Stomach smooth muscle (tissue), 2 donors: ENCODE measurements at regions not wholly inside any gene's neighbourhood (a gene's known extent, or its start where the extent isn't known, plus 50 kb on each side); places are given as distances from the start of the nearest gene placed in this dataset.

Experiments used
- H3K27ac ChIP-seq: one replicate; pipeline ENCODE4 v1.7.0; 2013; ENCODE audit warnings: mild to moderate bottlenecking, low read length, inconsistent platforms
- H3K27me3 ChIP-seq, 2 donors: one replicate each; pipeline ENCODE4 v1.7.0; 2013; ENCODE audit warnings: low read length in 2 of 2; ENCODE audit not compliant: insufficient read depth in 2 of 2, control insufficient read depth in 1 of 2
- H3K36me3 ChIP-seq, 2 donors: one replicate each; pipeline ENCODE4 v1.7.0; 2013; ENCODE audit warnings: low read length in 2 of 2; ENCODE audit not compliant: control insufficient read depth in 2 of 2, insufficient read depth in 2 of 2
- H3K4me1 ChIP-seq: one replicate; pipeline ENCODE4 v1.7.0; 2013; ENCODE audit warnings: low read length; ENCODE audit not compliant: control insufficient read depth, insufficient read depth
- H3K4me3 ChIP-seq, 2 donors: one replicate each; pipeline ENCODE4 v1.7.0; 2013; ENCODE audit warnings: low read length in 2 of 2
- H3K9ac ChIP-seq, 2 donors: one replicate each; pipeline ENCODE4 v1.7.0; 2013; ENCODE audit warnings: low read length in 2 of 2, mild to moderate bottlenecking in 1 of 2
- H3K9me3 ChIP-seq, 2 donors: one replicate each; pipeline ENCODE4 v1.7.0; 2013; ENCODE audit warnings: low read length in 2 of 2; ENCODE audit not compliant: control insufficient read depth in 2 of 2
- donor health status: healthy.
- donor health status: Pancreatic carcinoma.

- H3K9ac ChIP-seq = no peak overlapping the region
- H3K4me3 ChIP-seq = no peak overlapping the region
- H3K36me3 ChIP-seq = no peaks in the 10 kb centered on the region
- no peak overlapping the region for H3K27ac ChIP-seq
- H3K4me1 ChIP-seq = no peaks in the 10 kb centered on the region
- H3K9me3 ChIP-seq = no peaks in the 10 kb centered on the region
- H3K27me3 ChIP-seq = no peaks in the 10 kb centered on the region
These were observed 505.9 kb upstream of the BTBD3 start for GRCh38 chr20:11411765-11412164.

DNA sequence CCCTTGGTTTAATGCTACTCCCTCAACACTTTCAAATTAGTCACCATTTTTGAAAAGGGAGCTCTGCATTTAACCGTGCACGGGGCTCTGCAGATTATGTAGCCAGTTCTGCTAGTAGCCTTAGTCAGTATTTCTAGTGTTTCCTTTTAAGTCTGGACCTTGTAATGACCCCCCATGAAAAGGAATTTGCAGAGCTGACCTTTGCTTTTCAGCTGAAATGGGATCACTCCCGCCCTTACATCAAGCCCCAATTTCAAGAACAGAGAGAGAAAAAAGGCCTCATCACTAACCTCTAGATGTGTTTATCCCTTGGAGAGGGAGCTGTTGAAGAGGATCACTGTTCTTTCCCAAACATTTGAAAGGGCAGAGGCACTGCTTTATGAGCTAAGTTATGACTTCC lies 490.7 kb upstream of the BTBD3 start:
- no peak overlapping the region for H3K27ac ChIP-seq

GRCh38 chr20:11429168-11429567 lies 488.5 kb upstream of the BTBD3 start:
- H3K4me3 ChIP-seq = no peak overlapping the region
- no peaks in the 10 kb centered on the region for H3K36me3 ChIP-seq
- H3K9ac ChIP-seq = no peak overlapping the region
- H3K4me1 ChIP-seq = no peaks in the 10 kb centered on the region
- H3K27me3 ChIP-seq = no peaks in the 10 kb centered on the region
- no peak overlapping the region for H3K27ac ChIP-seq
- H3K9me3 ChIP-seq = no peaks in the 10 kb centered on the region

More for the DNA sequence above, 490.7 kb upstream of the BTBD3 start:
- Histone ChIP-seq H3K9ac (no peak overlapping the region), H3K27me3 (no peaks in the 10 kb centered on the region), H3K4me1 (no peaks in the 10 kb centered on the region), H3K4me3 (no peak overlapping the region), H3K9me3 (no peaks in the 10 kb centered on the region), H3K36me3 (no peaks in the 10 kb centered on the region)

DNA sequence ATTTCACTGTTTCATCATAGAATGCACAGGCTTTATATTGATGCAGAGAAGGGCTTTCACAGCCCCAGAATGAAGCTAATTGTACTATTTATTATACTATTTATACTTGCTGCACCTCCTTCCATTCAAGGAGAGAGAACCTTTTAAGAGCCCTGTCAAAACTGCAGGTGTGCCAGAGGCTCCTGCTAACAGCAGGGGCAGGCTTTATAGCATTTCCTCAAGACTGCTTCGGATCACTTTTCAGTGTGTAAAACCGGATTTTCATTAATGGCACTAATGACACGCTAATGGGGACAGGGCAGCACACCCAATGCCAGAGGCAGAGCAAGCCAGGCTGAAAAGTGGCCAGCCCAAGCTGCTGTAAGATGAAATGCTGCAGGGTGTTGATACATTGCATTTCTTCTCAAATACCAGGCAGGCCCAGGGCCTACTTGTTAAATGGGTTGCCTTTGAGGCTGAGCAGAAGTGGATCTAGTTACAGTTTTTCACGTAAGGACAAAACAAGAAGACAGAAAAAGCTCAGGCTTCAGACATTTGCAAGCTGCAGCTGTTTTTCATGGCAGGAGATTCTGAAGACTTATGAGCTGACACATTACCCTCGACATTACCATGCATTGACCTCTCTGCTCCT lies 487.7 kb upstream of the BTBD3 start:
- H3K9ac ChIP-seq = no peak overlapping the region
- no peak overlapping the region for H3K27ac ChIP-seq
- no peaks in the 10 kb centered on the region for H3K27me3 ChIP-seq
- no peaks in the 10 kb centered on the region for H3K9me3 ChIP-seq
- no peaks in the 10 kb centered on the region for H3K36me3 ChIP-seq
- no peak overlapping the region for H3K4me3 ChIP-seq
- no peaks in the 10 kb centered on the region for H3K4me1 ChIP-seq

- no peak overlapping the region for H3K9ac ChIP-seq
- no peaks in the 10 kb centered on the region for H3K4me1 ChIP-seq
- no peak overlapping the region for H3K27ac ChIP-seq
- no peaks in the 10 kb centered on the region for H3K36me3 ChIP-seq
- no peaks in the 10 kb centered on the region for H3K27me3 ChIP-seq
- no peak overlapping the region for H3K4me3 ChIP-seq
- no peaks in the 10 kb centered on the region for H3K9me3 ChIP-seq
These were observed 487.0 kb upstream of the BTBD3 start for GRCh38 chr20:11430652-11431051.

GRCh38 chr20:11431621-11432020 lies 486.1 kb upstream of the BTBD3 start:
- Histone ChIP-seq H3K4me1 (no peaks in the 10 kb centered on the region), H3K27me3 (no peaks in the 10 kb centered on the region), H3K4me3 (no peak overlapping the region), H3K36me3 (no peaks in the 10 kb centered on the region), H3K27ac (no peak overlapping the region), H3K9ac (no peak overlapping the region), H3K9me3 (no peaks in the 10 kb centered on the region)

- Histone ChIP-seq H3K36me3 (no peaks in the 10 kb centered on the region), H3K27ac (no peak overlapping the region), H3K4me1 (no peaks in the 10 kb centered on the region), H3K27me3 (no peaks in the 10 kb centered on the region), H3K9me3 (no peaks in the 10 kb centered on the region), H3K4me3 (no peak overlapping the region), H3K9ac (no peak overlapping the region)
These were observed 485.3 kb upstream of the BTBD3 start for GRCh38 chr20:11432407-11432806.

DNA sequence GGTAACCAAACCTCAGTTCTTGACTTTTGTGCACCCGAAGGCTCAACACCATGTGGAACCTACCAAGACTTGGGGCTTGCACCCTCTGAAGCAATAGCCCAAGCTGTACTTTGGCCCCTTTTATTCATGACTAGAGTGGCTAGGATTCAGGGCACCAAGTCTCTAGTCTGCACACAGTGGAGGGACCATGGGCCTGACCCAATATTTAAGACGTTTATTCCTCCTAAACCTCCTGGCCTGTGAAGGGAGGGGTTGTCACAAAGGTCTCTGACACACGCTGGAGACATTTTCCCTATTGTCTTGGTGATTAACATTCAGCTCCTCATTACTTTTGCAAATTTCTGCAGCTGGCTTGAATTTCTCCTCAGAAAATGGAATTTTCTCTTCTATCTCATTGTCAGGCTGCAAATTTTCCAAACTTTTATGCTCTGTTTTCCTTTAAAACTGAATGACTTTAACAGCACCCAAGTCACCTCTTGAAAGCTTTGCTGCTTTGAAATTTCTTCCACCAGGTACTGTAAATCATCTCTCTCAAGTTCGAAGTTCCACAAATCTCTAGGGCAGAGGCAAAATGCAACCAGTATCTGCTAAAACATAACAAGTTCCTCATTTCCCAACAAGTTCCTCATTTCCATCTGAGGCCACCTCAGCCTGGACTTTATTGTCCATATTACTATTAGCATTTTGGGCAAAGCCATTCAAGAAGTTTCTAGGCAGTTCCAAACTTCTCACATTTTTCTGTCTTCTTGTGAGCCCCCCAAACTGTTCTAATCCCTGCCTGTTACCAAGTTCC lies 481.4 kb upstream of the BTBD3 start:
- Histone ChIP-seq H3K36me3 (no peaks in the 10 kb centered on the region), H3K27me3 (no peaks in the 10 kb centered on the region), H3K4me1 (no peaks in the 10 kb centered on the region), H3K9me3 (no peaks in the 10 kb centered on the region), H3K27ac (no peak overlapping the region), H3K9ac (no peak overlapping the region), H3K4me3 (no peak overlapping the region)

GRCh38 chr20:11437090-11437489 lies 480.6 kb upstream of the BTBD3 start:
- H3K9me3 ChIP-seq = no peaks in the 10 kb centered on the region
- H3K4me1 ChIP-seq = no peaks in the 10 kb centered on the region
- H3K4me3 ChIP-seq = no peak overlapping the region
- no peak overlapping the region for H3K9ac ChIP-seq
- H3K27ac ChIP-seq = no peak overlapping the region
- no peaks in the 10 kb centered on the region for H3K36me3 ChIP-seq
- no peaks in the 10 kb centered on the region for H3K27me3 ChIP-seq

GRCh38 chr20:11437611-11438380 lies 479.9 kb upstream of the BTBD3 start:
- no peaks in the 10 kb centered on the region for H3K27me3 ChIP-seq
- H3K4me3 ChIP-seq = no peak overlapping the region
- H3K4me1 ChIP-seq = no peaks in the 10 kb centered on the region
- no peaks in the 10 kb centered on the region for H3K9me3 ChIP-seq
- no peaks in the 10 kb centered on the region for H3K36me3 ChIP-seq
- no peak overlapping the region for H3K27ac ChIP-seq
- no peak overlapping the region for H3K9ac ChIP-seq
